GM12872 (cell line): ENCODE measurements at regions not wholly inside any gene's neighbourhood (a gene's known extent, or its start where the extent isn't known, plus 50 kb on each side); places are given as distances from the start of the nearest gene placed in this dataset.

Experiments used
- CTCF ChIP-seq: IDR thresholded peaks from 3 replicates; pipeline ENCODE4 v1.5.1; 2011; ENCODE audit warnings: low read depth, mild to moderate bottlenecking, low read length, moderate library complexity; ENCODE audit not compliant: insufficient read depth

- no peak for TF ChIP-seq CTCF
These were observed 103.3 kb upstream of the PFKP start for GRCh38 chr10:2963889-2964631.

GRCh38 chr10:2962194-2962593 is 105.2 kb upstream of the PFKP start:
- TF ChIP-seq CTCF: no peak

- no peak for TF ChIP-seq CTCF
These were observed 108.7 kb upstream of the PFKP start for GRCh38 chr10:2958659-2959058.

- TF ChIP-seq CTCF: no peak
These were observed 109.6 kb upstream of the PFKP start for GRCh38 chr10:2957785-2958184.

GRCh38 chr10:2955064-2955463 is 112.3 kb upstream of the PFKP start:
- TF ChIP-seq CTCF: no peak

GRCh38 chr10:2953495-2953894 is 113.9 kb upstream of the PFKP start:
- TF ChIP-seq CTCF: no peak

GRCh38 chr10:2951235-2951835 is 116.0 kb upstream of the PFKP start:
- TF ChIP-seq CTCF: no peak
